Glomerular endothelial cell (primary cell): ENCODE measurements at regions not wholly inside any gene's neighbourhood (a gene's known extent, or its start where the extent isn't known, plus 50 kb on each side); places are given as distances from the start of the nearest gene placed in this dataset.
"Not testable (repeated sequence)": the region's sequence is repeated elsewhere in the genome, so short reads cannot be mapped to it uniquely, and the experiment has no call there.

ENCODE experiments used
- DNase-seq: peaks from one replicate; pipeline ENCODE4 v3.0.0-alpha.2; 2011; ENCODE audit warnings: low read depth, low spot score; ENCODE audit errors: extremely low read depth

DNA sequence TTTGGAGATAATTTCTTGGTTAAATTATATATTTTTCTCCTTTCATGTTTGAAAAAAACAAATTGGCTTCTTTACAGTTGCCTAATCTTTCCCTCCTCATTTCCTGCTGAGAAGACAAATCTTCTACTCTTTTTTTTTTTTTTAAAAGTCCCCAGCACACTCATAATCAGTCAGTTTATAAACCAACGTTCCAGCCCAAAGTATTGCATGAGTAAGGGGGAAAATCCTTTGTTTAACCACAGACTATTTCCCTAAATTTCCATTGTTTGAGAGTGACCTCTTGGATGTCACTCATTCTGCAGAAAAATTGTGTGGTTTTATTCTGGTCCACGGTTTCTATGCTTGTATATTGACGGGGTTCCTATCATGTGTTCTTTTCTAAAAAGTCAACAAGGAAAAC lies 55.1 kb upstream of the TLR4 start:
- no peak for DNase-seq

DNA sequence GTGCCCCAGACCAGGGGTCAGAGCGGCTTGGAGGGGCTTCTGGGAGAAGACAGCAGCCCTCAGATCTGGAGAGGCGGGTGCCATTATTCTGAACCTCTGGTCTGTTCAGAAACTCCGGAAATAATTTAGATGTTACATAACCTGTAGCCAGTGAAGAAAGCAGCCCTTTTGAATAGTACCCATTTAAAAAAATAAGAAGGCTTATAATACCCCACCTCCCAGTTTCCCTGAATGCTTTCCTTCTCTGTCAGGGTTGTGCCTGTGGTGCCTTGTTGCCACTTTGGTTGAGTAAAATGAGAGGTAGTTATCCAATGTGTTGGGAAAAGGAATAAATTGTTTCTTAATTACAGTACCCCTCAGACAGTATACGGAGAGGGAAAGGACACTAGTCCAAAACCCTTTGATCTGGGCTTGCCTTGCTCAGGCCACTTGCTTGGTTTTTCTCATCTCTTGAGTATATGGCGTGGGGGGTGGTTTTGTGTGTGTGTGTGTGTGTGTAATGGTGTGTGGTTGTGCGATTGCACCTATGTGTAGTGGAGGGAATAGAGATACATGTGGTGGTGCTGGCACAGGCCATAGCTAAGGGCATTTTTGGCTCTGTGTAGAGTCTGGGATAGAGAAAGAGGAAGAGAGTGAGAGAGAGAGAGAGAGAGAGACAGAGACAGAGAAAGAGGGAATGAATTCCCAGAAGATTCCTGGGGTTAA lies 59.1 kb upstream of the TLR4 start:
- DNase-seq, result no peak

DNA sequence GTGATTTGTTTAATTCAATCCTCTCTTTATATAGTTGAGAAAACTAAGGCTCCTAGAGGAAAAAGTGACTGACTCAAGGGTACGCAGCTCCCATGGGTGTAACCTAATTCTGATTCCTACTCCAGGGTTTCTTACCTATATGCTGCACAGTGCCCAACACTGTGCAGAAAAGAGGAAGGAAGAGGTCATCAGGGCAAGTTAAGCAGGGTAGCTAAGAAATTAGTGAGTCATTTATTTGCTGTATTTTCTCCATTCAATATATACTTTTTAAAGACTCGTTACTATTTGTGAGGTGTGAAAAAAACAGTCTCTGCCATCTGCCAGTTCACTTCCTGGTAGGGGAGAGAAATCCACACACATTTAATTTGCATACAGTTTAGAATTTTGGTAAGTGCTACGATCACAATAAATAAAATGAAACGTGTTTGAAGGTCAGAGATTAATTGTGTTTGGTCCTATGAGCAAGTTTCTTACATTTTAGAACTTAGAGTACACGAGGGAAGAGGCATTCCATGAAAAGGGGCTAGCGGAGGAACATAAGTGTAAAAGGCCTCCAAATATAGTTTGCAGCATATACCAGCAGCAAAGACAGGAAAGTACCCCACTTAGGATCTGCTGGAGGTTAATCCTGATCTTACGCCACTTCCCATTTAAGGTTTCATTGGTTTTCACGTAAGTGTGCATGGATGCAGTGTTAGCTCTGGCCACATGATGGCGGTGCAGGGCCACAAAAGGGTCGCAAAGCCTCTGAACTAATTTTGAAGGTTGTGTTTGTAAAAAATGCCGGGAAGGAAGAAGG lies 59.9 kb upstream of the TLR4 start:
- DNase-seq, result peak; percentile 61

DNA sequence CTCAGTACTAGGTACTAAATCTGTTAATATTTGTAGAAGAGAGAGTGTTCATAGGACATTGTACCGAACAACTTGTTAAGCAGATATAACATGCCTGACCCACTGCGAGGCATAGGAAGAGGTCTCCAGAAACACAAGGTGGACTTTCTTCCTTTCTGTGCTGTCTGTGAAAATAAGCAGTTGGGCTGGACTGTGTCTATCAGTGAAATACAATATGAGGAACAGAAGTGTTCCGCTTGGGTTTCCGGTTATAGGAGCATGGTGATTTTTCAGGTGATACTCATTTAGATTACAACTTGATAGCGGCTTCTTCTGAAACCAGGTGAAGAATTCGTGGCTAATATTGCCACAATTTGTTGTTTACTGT lies 60.9 kb upstream of the TLR4 start:
- no peak for DNase-seq

DNA sequence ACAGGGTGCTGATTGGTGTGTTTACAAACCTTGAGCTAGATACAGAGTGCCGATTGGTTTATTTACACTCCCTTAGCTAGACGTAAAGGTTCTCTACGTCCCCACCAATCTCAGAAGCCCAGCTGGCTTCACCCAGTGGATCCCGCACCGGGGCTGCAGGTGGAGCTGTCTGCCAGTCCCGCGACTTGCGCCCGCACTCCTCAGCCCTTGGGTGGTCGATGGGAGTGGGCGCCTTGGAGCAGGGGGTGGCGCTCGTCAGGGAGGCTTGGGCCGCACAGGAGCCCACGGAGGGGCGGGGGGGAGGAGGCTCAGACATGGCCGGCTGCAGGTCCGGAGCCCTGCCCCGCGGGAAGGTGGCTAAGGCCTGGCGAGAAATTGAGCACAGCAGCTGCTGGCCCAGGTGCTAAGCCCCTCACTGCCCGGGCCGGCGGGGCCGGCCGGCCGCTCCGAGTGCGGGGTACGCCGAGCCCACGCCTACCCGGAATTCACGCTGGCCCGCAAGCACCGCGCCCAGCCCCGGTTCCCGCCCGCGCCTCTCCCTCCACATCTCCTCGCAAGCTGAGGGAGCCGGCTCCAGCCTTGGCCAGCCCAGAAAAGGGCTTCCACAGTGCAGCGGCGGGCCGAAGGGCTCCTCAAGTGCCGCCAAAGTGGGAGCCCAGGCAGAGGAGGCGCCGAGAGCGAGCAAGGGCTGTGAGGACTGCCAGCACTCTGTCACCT lies 61.5 kb upstream of the TLR4 start:
- not testable (repeated sequence) for DNase-seq

DNA sequence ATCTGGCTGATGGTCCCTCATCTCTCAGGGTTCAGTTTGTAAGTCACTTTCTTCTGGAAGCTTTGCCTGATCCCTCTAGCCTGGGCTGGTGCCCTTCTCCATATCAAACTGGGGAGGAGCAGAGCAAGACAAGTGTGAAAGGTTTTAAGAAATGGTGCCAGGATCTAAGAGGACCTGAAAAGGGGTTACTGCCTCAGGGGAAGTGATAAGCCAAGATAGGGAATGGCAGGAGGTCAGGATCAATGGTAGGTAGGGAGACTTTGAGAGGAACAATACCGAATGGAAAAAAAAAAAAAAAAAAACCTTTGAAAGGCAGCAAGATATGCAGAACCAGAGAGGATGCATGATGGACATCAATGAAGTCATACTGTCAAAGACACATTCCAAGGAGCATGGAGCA lies 67.5 kb upstream of the TLR4 start:
- DNase-seq, result no peak

DNA sequence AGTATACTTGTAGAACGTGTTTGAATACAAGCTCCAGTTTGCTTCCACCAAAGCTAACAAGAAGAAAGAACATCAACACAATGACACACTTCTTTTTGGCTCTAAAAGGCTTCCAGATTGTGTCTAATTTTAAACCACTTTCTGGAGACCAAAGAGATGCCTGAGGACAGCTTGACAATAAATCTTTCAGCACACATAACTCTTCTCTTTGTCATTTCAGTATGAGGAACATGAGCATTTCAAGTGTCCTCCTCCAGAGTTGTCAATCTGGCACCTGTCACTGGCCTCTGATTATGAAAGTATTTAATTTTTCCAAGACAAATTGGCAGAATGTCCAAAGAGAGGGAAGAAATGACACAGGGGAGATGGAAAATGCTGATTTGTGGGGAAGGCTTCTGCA lies 79.0 kb upstream of the TLR4 start:
- no peak for DNase-seq

DNA sequence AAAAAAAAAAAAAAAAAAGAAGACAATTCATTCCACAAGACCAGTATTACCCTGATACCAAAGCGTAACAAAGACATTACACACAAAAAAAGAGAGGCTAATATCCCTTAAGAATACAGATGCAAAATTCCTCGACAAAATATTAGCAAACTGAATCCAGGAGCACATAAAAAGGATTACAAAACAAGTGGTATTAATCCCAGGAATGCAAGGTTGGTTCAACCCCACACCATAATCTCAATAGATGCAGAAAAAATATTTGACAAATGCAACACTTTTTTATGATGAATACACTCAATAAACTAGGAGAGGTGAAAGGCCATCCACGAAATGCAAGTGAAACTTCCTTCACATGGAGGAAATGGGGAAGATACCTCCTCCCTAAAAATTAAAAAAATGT lies 80.1 kb upstream of the TLR4 start:
- DNase-seq, result no peak

DNA sequence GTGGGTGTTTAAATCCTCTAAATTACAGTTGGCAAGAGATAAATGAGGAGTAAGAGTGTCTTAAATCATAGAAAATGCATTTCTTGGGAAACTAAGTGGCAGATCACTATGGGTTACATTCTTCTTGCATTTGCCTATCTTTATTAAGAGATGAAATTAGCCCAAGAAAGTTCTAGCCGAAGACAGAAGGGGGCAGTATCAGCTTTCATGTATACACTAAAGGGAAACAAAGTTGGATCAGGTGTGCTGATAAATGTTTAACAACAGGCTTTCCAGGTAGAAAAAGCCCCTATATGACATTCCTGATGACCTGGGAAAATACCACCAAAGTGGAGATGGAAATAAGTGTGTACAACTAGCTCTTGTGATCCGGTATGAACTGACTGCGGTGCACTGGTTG lies 81.9 kb upstream of the TLR4 start:
- no peak for DNase-seq

DNA sequence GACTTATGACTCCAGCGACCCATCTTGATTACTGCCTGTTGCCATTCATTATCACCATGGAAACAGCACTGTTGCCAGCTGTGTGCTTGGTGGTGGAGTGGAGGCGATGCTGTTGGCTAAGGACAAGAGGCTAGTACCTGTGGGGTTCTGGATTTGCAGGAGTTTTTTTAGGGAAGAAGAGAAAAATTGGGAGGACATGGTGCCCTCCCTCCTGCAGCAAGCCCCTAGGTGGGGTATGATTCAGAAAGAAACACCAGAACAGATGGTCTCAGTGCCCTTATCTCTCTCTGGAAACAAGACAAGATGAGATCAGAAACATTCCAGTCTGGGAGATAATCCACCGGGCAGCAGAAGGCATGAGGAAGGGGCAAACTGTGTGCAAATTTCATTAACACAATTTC lies 87.8 kb upstream of the TLR4 start:
- no peak for DNase-seq

DNA sequence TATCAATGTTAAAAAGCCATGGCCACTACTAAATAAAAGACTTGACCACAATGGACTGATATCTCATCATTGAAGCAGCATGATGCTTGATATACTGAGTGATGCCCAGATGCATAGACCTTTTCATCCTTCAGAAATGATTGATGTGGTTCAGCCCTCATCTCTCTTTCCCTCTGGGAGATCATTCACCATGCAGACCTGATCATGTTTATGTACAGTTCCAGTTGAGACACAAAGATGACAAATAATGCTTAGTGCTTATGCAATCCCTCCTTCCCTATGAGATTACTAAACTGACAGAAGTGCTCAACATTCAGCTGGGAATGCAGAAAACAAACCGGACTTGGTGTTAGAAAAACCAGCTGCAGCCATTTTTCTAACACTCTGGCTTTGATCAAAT lies 91.9 kb upstream of the TLR4 start:
- DNase-seq, result no peak

DNA sequence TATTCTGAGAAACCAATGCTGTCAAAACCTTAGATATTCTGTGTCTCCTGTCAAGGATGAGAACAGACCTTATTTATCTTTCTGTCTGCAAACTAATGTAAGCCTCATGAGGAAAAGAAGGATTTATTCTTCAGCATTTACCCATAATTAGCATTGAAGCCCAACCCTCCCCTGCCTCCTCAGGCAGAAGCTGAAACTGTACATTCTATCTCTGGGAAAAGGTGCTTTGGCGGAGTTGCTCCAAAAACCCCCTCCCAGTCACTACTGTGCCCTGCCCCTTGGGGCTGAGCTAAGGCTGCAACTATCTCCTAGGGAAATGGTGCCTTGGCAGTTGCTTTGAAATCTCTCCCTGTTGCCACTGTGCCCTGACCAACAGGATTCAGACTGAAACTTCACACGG lies 106.2 kb upstream of the TLR4 start:
- no peak for DNase-seq

DNA sequence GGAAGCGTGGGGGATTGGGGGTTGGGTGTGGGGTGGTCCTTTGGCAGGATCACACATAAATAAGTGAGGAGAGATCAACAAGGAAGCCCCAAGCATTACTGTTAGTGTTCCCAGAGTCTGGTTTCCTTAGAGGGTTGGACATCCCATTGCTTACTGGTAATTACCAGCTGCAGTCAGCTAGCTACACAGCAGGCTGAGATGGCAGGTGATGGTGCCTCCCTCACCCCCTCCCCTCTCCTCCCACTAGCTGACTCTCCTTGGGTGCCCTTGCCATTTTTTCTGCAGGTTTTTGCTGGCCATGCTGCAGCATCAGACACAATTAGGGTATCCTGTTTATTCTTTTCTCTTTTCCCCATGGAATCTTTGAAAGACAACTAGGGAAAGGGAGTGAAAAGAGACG lies 107.5 kb upstream of the TLR4 start:
- no peak for DNase-seq

DNA sequence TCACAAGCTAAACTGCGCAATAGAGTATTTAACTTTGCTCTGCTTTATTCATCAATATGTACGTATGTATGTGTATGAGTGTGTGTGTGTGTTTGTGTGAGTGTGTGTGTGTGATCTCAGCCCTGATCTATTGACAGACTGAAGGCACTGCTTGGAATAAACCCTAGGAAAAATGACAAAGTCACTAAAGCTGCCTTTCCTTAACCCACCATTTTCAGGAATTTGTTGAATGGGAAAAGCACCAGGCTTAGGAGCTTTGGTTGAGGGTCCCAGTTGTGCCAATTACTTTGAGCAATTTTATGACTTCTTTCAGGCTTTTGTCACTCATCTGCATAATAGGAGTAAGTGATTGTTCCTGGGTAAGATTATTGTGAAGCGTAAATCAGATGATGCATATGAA lies 108.6 kb upstream of the TLR4 start:
- DNase-seq, result no peak

DNA sequence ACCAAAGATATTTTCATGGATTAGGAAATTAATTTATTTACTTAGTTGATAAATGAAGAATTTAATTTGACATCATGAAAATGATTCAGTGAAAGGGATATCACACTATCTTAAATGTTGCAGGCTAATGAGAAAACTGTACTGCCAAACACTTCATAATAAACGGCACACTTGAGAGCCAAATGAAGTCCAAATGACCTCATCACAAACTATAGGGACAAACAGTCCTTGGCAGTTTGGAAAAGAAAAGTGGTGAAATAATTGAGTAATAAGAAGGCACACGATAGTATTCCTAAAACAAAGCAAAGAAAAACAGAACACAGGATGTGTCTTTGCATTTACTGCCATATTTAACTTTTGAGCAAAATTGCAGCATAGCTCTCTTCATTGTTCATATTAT lies 116.9 kb upstream of the TLR4 start:
- DNase-seq, result no peak

DNA sequence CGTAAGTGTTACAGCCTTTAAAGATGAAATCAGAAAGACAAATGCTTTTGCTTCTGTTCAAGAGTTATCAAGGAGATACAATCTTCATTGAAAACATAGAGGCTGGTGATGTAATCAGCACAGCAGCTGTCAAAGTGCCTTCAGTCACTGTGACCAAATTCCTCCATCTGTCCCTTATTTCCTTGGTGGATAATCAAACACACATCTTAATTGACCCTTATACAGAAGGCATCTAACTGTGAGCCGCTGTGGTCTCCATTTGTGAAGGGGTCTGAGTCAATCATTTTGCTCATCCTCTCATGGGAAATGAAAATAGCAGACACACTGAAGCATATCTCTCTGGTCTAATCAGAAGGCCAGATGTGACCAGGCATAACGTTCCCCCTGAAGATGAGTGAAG lies 130.1 kb upstream of the TLR4 start:
- DNase-seq, result no peak

DNA sequence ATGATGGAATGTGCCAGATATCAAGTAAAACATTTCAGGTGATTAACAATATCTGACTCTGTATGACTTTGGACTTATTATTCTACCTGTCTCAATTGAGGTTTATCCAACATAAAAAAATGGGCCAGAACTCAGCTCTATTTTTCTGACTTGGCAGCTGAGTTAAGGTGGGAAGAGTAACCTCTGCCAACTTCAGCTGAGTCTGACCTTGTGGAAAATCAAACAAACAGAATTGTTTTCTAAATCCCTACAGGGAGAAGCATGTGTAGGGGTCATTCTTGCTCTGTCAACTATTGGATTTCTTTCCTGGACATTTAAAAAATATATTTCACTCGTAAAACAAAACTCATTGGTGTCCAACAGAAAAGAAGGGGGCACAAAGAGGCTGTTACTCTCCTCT lies 139.4 kb upstream of the TLR4 start:
- DNase-seq, result no peak

DNA sequence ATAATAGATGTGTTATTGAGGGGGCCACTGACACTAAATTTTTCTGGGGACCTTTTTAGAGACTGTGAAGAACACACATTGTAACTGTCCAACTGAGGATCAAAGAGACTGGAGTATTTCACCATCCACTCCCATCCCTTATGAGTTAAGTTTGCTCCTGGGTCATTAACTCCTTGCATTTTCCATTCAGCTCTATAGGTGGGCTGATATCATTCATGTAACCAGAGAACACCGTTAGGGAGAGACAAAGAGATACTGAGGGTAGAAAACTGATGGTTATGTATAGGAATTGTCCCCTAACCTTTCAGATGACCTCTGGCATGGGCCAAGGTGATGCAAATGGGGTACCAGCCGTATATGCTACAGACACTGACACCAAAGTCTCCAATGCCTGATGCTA lies 142.4 kb upstream of the TLR4 start:
- no peak for DNase-seq

DNA sequence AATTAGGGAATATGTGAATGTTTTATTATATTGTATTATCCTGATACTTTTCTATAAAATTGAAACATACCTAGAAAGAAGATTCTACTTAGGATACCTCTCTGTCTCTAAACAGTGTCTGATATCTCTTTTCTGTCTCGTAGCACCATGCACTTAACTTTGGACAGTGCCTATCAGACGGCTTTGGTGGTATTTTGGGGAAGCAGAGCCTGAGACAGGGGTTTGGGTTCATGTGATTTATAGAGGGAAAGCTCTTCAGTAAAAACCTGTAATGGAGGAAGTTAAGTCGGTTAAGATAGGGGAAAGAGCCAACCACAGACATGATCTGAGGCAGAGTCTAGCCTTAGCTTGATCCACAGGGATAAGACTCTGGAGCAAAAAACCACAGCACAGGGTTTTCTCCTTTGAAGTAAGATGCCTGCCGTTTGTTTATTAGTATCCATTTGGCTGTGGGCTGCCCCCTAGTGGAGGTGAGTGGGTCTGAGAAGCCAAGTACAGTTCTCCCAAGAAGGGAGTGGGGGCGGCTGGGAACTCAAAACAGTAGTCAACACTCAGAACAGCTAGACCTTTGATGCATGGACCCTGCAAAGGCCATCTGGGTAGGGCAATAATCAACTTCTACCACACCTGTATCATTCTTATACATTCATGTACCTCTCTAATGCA lies 141.2 kb upstream of the ASTN2 start:
- no peak for DNase-seq

DNA sequence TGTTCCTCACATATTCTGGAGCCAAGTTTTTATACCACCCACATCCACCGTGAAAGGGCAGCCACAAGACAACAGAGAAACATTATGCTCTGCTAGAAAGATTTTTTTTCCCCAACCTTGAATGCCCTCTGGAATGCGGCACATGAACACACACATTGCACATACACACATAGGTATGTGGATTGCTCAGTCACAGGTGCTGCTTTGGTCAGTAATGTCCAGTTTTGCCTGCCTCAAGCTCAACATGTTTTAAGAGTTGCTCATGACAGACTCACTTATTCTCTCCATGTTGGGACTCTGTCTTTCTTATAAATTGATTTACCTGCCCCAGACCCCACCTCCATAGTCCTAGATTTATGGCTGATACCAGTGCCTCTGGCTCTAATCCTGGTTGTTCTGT lies 138.0 kb upstream of the ASTN2 start:
- DNase-seq, result no peak

DNA sequence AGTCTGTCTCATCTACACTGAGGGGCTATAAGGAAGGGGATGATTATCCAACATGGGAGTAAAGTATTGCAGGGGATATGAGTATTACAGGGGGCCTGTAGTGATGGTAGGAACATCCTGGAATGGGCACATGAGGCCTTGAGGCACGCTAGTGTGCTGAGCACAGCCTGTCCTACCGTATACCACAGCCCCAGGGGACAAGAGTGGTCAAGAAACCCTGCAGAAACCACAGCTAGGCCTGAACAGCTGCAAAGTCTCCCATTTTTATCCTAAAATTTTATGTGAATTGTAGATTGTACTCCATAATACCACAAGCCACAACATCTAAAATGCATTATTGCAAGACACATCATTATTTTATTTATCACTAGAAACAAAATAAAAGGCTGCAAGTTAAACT lies 136.3 kb upstream of the ASTN2 start:
- no peak for DNase-seq

DNA sequence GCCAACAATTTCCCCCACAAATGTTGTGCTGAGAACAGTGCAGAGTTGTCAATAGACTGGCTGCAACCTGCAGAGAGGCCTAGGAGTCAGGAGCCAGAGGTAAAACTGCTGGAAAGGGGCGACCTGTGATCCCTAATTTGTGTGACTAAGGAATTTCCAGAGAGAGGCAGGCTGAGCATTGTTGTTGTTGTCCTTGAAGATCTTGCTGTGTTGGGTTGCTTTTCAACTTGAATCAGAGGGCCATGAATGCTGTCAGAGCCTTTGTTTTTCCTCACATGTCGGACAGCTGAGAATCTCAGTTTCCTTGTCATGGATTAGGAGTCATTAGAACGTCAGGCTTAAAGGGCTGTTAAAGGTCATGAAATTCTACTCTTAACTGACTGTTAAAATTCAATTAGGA lies 134.6 kb upstream of the ASTN2 start:
- DNase-seq, result no peak
